ENCODE measurements at regions not wholly inside any gene's neighbourhood (a gene's known extent, or its start where the extent isn't known, plus 50 kb on each side); places are given as distances from the start of the nearest gene placed in this dataset.

DNA sequence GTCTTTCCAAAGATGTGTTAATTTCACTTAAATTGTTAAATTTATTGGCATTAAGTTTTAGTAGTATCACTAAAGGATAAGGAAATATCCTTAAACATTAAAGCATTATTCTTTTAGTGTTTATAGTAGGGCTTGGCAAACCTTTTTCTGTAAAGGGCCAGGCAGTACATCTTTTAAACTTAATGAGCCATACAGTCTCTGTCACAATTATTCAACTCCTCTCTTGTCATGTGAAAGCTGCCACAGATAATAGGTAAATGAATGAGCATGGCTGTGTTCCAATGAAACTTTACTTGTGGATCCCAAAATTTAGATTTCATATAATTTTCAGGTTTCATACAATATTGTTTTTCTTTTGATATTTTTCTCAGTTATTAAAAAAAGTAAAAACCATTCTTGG lies 268.2 kb upstream of the C11orf87 start:
- H3K79me2 ChIP-seq (ENCODE audit: insufficient read depth, low read length) = no peaks in the 10 kb centered on the region
- no peak overlapping the region for H2AFZ ChIP-seq (ENCODE audit: low read depth, low read length, poor library complexity, severe bottlenecking)
- H3K27me3 ChIP-seq (ENCODE audit: insufficient read depth, low read length) = no peaks in the 10 kb centered on the region
- no peak overlapping the region for H3K27ac ChIP-seq (ENCODE audit: low read depth, low read length)
- ChIA-PET RAD21 (ENCODE audit: low non-redundant PET in 1 of 2, low total read pairs in 2 of 2, uncharacterized antibody in 2 of 2, unreplicated experiment in 2 of 2) (no interaction called here), POLR2A (no interaction called here), CTCF (no interaction called here)
- no peak overlapping the region for H3K4me3 ChIP-seq (replicated peaks in 1 of 2; ENCODE audit: low read depth in 1 of 2, low read length in 2 of 2)
- H4K20me1 ChIP-seq (ENCODE audit: insufficient read depth) = no peaks in the 10 kb centered on the region
- DNase-seq (ENCODE audit: low read depth, low spot score) = no peak
- H3K4me1 ChIP-seq (ENCODE audit: control insufficient read depth in 1 of 2, insufficient read depth in 2 of 2, low read length in 2 of 2) = no peaks in the 10 kb centered on the region
- H3K9me3 ChIP-seq (ENCODE audit: control insufficient read depth in 1 of 2, insufficient read depth in 1 of 2, low read depth in 1 of 2, low read length in 2 of 2) = no peaks in the 10 kb centered on the region
- no peaks in the 10 kb centered on the region for H3K9me2 ChIP-seq (ENCODE audit: insufficient read depth)
- TF ChIP-seq TCF7L2 (IDR thresholded peaks at IDR 0.05; ENCODE audit: borderline replicate concordance, extremely low read depth, insufficient read depth, insufficient read length) = no peak
- TF ChIP-seq CTCF (IDR thresholded peaks at IDR 0.05 in 2 of 3, conservative IDR thresholded peaks at IDR 0.05 in 1 of 3; ENCODE audit: borderline replicate concordance in 1 of 3, insufficient read depth in 1 of 3, low read depth in 2 of 3, low read length in 2 of 3) = no peak
- TF ChIP-seq FOSL1 (IDR thresholded peaks at IDR 0.05; ENCODE audit: low read depth) = no peak
- no peak for TF ChIP-seq REST (IDR thresholded peaks at IDR 0.05; ENCODE audit: low read depth)
- no peak for TF ChIP-seq ZNF274 (IDR thresholded peaks at IDR 0.05; ENCODE audit: low read depth, low read length)
- no peak for TF ChIP-seq SIN3A (IDR thresholded peaks at IDR 0.05; ENCODE audit: low read depth)
- no peak for TF ChIP-seq EZH2phosphoT487 (IDR thresholded peaks at IDR 0.05; ENCODE audit: borderline replicate concordance)
- no peak for TF ChIP-seq RAD21 (IDR thresholded peaks at IDR 0.05; ENCODE audit: low read depth)
- TF ChIP-seq CEBPB (IDR thresholded peaks at IDR 0.05; ENCODE audit: low read depth) = no peak
- no peak for TF ChIP-seq YY1 (IDR thresholded peaks at IDR 0.05; ENCODE audit: extremely low read depth, insufficient replicate concordance, low read depth, low read length)
- no peak for TF ChIP-seq SRF (IDR thresholded peaks at IDR 0.05; ENCODE audit: low read depth)
- no peak for TF ChIP-seq ZBTB33 (IDR thresholded peaks at IDR 0.05; ENCODE audit: extremely low read depth, insufficient replicate concordance, low read length)
- TF ChIP-seq CBX3 (IDR thresholded peaks at IDR 0.05; ENCODE audit: low read depth) = no peak
- TF ChIP-seq, protein P1, sequence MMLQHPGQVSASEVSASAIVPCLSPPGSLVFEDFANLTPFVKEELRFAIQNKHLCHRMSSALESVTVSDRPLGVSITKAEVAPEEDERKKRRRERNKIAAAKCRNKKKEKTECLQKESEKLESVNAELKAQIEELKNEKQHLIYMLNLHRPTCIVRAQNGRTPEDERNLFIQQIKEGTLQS (IDR thresholded peaks at IDR 0.05) = no peak
- TF ChIP-seq SP1 (IDR thresholded peaks at IDR 0.05; ENCODE audit: low read depth) = no peak
- intact Hi-C loops (cut with micrococcal nuclease) = no loop called here
- ATAC-seq = no peak
- no peak overlapping the region for H3K9ac ChIP-seq (ENCODE audit: low read length)
- no TSS peak for BruUV-seq (replicated peaks)
- H3K4me2 ChIP-seq (ENCODE audit: low read length) = no peak overlapping the region
- no peaks in the 10 kb centered on the region for H3K36me3 ChIP-seq (ENCODE audit: control insufficient read depth in 1 of 2, insufficient read depth in 2 of 2, low read length in 2 of 2)
